Endothelial cell of umbilical vein (primary cell): ENCODE measurements at regions not wholly inside any gene's neighbourhood (a gene's known extent, or its start where the extent isn't known, plus 50 kb on each side); places are given as distances from the start of the nearest gene placed in this dataset.

Experiments
- BruUV-seq: library from RNA; stranded (reverse); fragments of 400-500 nt; replicated peaks from 2 replicates; lab custom pipeline; 2021; lab: Mats Ljungman, UMichigan
- CTCF ChIA-PET: fragments of 300-600, 350-600 bp; sonication (Branson Sonifier 250); formaldehyde crosslinking; loops from one replicate; lab custom pipeline; 2021; ENCODE audit warnings: antibody characterized with exemption, inconsistent platforms; lab: Charles Lee
- POLR2A ChIA-PET: fragments of 300-600, 350-600 bp; sonication (Branson Sonifier 250); formaldehyde crosslinking; loops from one replicate; lab custom pipeline; 2021; ENCODE audit warnings: antibody characterized with exemption, inconsistent platforms; lab: Charles Lee
- DNase-seq: peaks from one replicate; pipeline ENCODE4 v3.0.0-alpha.2; 2011; ENCODE audit warnings: low read depth, low spot score
- FAIRE-seq: peaks from 2 replicates; lab custom pipeline; 2011; peaks lifted over from hg19 to GRCh38; lab: Jason Lieb, UNC
- H2AFZ ChIP-seq: 2 replicates; pipeline ENCODE4 v1.6.0; 2012; ENCODE audit warnings: low read depth, low read length, control low read depth, inconsistent platforms
- H3K27ac ChIP-seq: 2 replicates; pipeline ENCODE4 v1.5.1; 2011; ENCODE audit warnings: low read depth, mild to moderate bottlenecking, control low read depth, low read length, moderate library complexity; ENCODE audit not compliant: insufficient read depth
- H3K27me3 ChIP-seq, 2 experiments: 2 replicates each; pipeline versions ENCODE4 v1.6.0 to v1.6.1; 2011; ENCODE audit warnings: low read length in 2 of 2, mixed read lengths in 1 of 2; ENCODE audit not compliant: control insufficient read depth in 2 of 2, insufficient read depth in 2 of 2
- H3K36me3 ChIP-seq, 2 experiments: 2 replicates in 1 of 2; 3 replicates in 1 of 2; pipeline ENCODE4 v1.5.1; 2011; ENCODE audit warnings: low read length in 2 of 2, mild to moderate bottlenecking in 1 of 2, moderate library complexity in 1 of 2; ENCODE audit not compliant: control insufficient read depth in 2 of 2, insufficient read depth in 2 of 2; ENCODE audit errors: extremely low read depth in 1 of 2
- H3K4me1 ChIP-seq: 3 replicates; pipeline ENCODE4 v1.5.1; 2011; ENCODE audit warnings: mild to moderate bottlenecking, low read length; ENCODE audit not compliant: control insufficient read depth, insufficient read depth; ENCODE audit errors: extremely low read depth
- H3K4me2 ChIP-seq: 2 replicates; pipeline ENCODE4 v1.6.1; 2011; ENCODE audit warnings: low read length, control low read depth, mixed read lengths; ENCODE audit not compliant: insufficient read depth
- H3K4me3 ChIP-seq, 3 experiments: fragments of 200-600 bp in 1 of 3; sonication (generic), shearing (Covaris generic) in 1 of 3; replicated peaks in 1 of 3; 2 replicates each; pipeline ENCODE4 v1.5.1; 2011 to 2016; ENCODE audit warnings: control low read depth in 3 of 3, low read length in 3 of 3, mild to moderate bottlenecking in 2 of 3, inconsistent platforms in 1 of 3, low read depth in 1 of 3, moderate library complexity in 1 of 3; ENCODE audit not compliant: insufficient read depth in 1 of 3
- H3K79me2 ChIP-seq: 2 replicates; pipeline ENCODE4 v1.6.0; 2012; ENCODE audit warnings: low read length, inconsistent platforms; ENCODE audit not compliant: control insufficient read depth, insufficient read depth
- H3K9ac ChIP-seq: replicated peaks from 2 replicates; pipeline ENCODE3; 2011; ENCODE audit warnings: low read length, control low read depth; ENCODE audit not compliant: insufficient read depth; ENCODE audit errors: extremely low read depth
- H3K9me1 ChIP-seq: replicated peaks from 3 replicates; pipeline ENCODE4 v1.6.0; 2011; ENCODE audit warnings: mild to moderate bottlenecking, low read length; ENCODE audit not compliant: control insufficient read depth, insufficient read depth; ENCODE audit errors: extremely low read depth
- H3K9me3 ChIP-seq: replicated peaks from 2 replicates; pipeline ENCODE4 v1.5.1; 2012; ENCODE audit warnings: low read length, inconsistent platforms; ENCODE audit not compliant: control insufficient read depth, insufficient read depth
- H4K20me1 ChIP-seq: replicated peaks from 2 replicates; pipeline ENCODE3; 2011; ENCODE audit warnings: mild to moderate bottlenecking, low read length; ENCODE audit not compliant: control insufficient read depth, insufficient read depth; ENCODE audit errors: extremely low read depth
- GATA2 ChIP-seq: IDR thresholded peaks from 2 replicates; pipeline ENCODE4 v1.7.0; 2011; ENCODE audit warnings: low read depth, mild to moderate bottlenecking, moderate library complexity, mixed read lengths, low read length; ENCODE audit not compliant: insufficient read length, insufficient read depth
- MYC ChIP-seq: IDR thresholded peaks from one replicate; pipeline ENCODE4 v1.6.1; 2011; ENCODE audit warnings: mild to moderate bottlenecking, low read depth, low read length
- POLR2A ChIP-seq: IDR thresholded peaks from 2 replicates; pipeline ENCODE4 v1.6.1; 2012; ENCODE audit warnings: low read depth, mild to moderate bottlenecking, control low read depth, low read length
- dilution Hi-C: fragments of 300-500 bp; cut with MboI; formaldehyde crosslinking; loops from one replicate; pipeline ENCODE4 v1.15.0; 2019; ENCODE audit warnings: low sequenced_read_pairs; ENCODE audit not compliant: extremely low pct_ligation_motif_present
- intact Hi-C: fragments of 100-400 bp; cut with micrococcal nuclease; formaldehyde crosslinking; loops from one replicate; pipeline ENCODE4 v1.10.0; 2022
- TF ChIP-seq, protein P1 (sequence below), 2 donors: IDR thresholded peaks; 1 replicate in 1 of 2; 2 replicates in 1 of 2; pipeline ENCODE4 v1.5.1; 2011; ENCODE audit warnings: low read length in 2 of 2, mild to moderate bottlenecking in 2 of 2, moderate library complexity in 2 of 2, control low read depth in 1 of 2, inconsistent platforms in 1 of 2, low read depth in 1 of 2; ENCODE audit not compliant: insufficient read depth in 1 of 2; ENCODE audit errors: extremely low read depth in 1 of 2

DNA sequence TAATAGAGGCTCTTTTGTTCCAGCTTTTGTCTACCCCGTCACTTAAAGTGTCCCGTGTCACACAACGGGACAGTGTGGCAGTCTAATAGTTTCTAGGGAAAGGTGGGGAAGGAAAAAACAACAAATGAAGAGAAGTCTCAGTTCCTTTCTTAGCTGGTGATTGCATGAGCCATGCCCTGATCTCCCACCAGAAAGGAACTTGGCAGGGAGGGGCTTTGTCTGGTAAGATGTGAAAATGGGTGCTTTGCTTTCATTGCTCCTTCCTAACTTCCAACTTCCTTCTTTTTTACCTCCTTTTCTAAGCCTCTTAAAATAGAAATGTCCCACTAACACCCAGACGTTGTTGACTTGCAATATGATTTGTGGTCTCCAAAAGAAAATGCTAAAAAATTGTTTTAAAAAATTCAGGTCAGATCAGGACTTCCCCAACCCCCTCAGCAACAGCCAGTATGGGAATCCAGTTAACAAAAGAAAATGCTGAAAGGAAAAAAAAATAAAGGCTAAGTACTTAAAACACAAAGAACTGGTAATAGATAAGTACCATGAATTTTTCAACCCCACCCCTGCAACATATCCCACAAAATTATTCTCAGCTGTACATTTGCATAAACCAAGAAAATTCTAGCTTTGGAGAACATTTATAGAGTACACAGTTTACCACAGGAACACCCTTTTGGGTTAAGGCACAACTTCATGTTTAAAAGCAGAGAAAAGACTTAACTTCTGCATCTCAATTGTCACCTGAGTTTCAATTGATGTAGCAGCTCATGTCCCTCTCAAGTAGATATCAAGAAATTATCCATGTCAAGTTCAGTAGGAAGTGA, 106.2 kb downstream of the NIBAN1 start:
- Histone ChIP-seq H3K4me2 (no peak overlapping the region), H3K27ac (no peak overlapping the region), H3K9ac (no peak overlapping the region), H3K9me1 (no peaks in the 10 kb centered on the region), H2AFZ (no peak overlapping the region), H3K36me3 (no peaks in the 10 kb centered on the region), H3K9me3 (no peaks in the 10 kb centered on the region), H3K4me3 (no peak overlapping the region), H3K4me1 (no peaks in the 10 kb centered on the region), H3K79me2 (no peaks in the 10 kb centered on the region), H4K20me1 (no peaks in the 10 kb centered on the region), H3K27me3 (no peaks in the 10 kb centered on the region)
- dilution Hi-C loops = no loop called here
- no TSS peak for BruUV-seq
- no peak for TF ChIP-seq MYC
- no peak for TF ChIP-seq POLR2A
- no peak for TF ChIP-seq GATA2
- TF ChIP-seq, protein P1, sequence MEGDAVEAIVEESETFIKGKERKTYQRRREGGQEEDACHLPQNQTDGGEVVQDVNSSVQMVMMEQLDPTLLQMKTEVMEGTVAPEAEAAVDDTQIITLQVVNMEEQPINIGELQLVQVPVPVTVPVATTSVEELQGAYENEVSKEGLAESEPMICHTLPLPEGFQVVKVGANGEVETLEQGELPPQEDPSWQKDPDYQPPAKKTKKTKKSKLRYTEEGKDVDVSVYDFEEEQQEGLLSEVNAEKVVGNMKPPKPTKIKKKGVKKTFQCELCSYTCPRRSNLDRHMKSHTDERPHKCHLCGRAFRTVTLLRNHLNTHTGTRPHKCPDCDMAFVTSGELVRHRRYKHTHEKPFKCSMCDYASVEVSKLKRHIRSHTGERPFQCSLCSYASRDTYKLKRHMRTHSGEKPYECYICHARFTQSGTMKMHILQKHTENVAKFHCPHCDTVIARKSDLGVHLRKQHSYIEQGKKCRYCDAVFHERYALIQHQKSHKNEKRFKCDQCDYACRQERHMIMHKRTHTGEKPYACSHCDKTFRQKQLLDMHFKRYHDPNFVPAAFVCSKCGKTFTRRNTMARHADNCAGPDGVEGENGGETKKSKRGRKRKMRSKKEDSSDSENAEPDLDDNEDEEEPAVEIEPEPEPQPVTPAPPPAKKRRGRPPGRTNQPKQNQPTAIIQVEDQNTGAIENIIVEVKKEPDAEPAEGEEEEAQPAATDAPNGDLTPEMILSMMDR (IDR thresholded peaks at IDR 0.05; ENCODE audit: extremely low read depth in 1 of 2, insufficient read depth in 1 of 2, low read depth in 1 of 2, low read length in 2 of 2) = no peak
- CTCF ChIA-PET = interaction anchor here (2.2 kb wide), 1 partner anchor 9 kb away, joined by 5 read pairs; no protein-coding TSS in a partner anchor
- FAIRE-seq (no peak), DNase-seq (no peak)
- POLR2A ChIA-PET = no interaction called here
- intact Hi-C loops = no loop called here
